Muscle of arm (tissue), 1 donor: ENCODE measurements at regions not wholly inside any gene's neighbourhood (a gene's known extent, or its start where the extent isn't known, plus 50 kb on each side); places are given as distances from the start of the nearest gene placed in this dataset.
"Not testable (repeated sequence)": the region's sequence is repeated elsewhere in the genome, so short reads cannot be mapped to it uniquely, and the experiment has no call there.

Experiments used
- DNase-seq: peaks from one replicate; pipeline ENCODE4 v3.0.0-alpha.2; 2013

DNA sequence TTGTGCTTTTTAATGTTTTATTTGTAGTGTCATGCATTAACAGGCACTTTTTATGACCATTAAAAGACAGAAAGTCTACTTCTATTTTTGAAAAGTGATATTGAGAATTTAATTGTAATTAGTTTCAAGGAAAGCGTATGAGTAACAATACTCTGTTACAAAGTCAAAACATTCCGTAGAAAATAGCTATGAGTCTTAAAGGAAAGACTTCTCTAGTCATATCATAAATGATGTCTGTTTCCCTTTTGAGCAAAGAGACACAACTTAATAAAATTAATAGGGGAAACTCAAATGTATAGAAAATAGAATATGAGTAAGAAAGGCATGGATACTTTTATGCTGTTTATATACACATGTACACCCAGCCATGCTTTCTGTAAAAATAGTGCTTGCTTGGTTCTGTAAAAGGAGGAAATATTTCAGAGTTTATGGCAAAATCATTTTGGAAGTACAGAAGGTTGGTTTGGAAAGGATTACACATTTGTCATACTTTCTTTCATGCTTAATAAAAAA, 107.8 kb upstream of the AHI1 start:
- no peak for DNase-seq

DNA sequence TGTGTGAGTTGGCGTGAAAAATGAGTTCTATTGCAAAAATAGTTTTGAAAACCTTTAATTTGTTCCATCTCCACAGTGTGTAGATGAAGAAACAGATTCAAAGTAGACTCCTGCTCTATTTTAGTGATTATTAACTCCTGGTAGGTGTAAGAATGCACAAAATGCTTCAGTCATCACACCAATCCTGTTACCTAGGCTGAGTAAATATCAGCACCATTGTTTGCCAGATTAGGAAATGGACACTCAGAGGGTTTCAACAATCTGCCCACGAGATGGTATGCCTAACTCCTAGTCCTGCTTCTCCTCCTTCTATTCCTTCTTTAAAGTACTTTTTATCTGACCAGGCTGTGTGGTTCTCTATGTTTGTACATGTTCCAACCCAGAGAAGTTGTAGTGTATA, 108.9 kb upstream of the AHI1 start:
- no peak for DNase-seq

DNA sequence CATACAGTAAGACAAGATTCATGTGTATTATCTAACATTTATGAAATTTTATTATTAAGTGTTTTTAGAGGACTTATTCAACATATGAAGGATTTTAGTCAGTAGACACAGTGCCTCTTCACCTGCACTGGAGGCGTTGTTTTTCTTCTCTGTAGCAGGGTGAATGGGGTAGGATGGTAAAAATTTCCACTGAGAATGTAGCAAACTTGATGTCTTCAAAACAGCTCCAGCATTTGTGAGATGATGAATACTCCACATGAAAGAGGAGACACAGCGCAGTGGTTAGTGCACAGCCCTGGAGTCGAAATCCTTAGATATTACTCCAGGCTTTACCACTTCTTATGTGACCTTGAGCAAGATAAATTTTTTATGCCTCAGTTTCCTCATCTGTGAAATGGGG, 110.5 kb upstream of the AHI1 start:
- DNase-seq: no peak

GRCh38 chr6:135610192-135610591, 112.7 kb upstream of the AHI1 start:
- DNase-seq: not testable (repeated sequence)

- DNase-seq: no peak
These were observed 119.1 kb upstream of the AHI1 start for GRCh38 chr6:135616655-135617054.

GRCh38 chr6:135617222-135617621, 119.7 kb upstream of the AHI1 start:
- DNase-seq: no peak

DNA sequence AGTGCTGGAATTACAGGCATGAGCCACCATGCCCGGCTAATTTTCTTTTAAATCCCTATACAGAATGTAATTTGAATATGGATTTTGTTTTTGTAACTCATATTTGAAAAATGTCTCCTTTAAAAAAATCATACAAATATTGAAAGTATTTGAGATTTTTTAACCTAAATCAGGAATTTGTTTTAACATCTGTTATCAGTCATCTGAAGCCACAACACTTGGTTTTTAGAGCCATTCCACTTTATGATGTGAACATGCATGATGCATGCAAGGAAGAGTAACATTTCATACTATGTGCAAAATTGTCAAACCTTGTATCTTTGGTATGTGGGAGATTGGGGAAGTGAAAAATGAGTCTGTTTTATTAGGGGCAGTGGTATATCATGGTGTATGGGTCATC, 124.5 kb upstream of the AHI1 start:
- DNase-seq: no peak

DNA sequence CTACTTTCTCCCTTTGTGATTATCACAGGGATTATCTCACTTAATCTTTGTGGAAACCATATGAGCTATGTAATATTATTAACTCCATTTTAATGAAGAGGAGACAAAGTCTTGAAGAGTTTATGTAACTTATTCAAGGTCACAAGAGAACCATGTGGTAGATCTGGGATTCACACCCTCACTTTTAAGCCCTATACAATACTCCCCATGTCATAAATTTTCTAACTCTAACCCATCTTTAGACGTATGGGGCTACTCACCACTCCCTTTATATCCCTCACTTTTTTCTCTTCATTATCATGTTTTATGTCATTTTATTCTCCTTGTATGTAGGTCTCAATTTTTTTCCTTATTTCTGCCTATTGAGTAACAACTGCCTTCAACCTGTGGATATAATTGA, 126.4 kb upstream of the AHI1 start:
- DNase-seq: no peak

GRCh38 chr6:135624402-135625295, 127.1 kb upstream of the AHI1 start:
- DNase-seq: no peak

- DNase-seq: not testable (repeated sequence)
These were observed 128.5 kb upstream of the AHI1 start for GRCh38 chr6:135626001-135626400.

- DNase-seq: no peak
These were observed 129.7 kb upstream of the AHI1 start for GRCh38 chr6:135627092-135627715.

DNA sequence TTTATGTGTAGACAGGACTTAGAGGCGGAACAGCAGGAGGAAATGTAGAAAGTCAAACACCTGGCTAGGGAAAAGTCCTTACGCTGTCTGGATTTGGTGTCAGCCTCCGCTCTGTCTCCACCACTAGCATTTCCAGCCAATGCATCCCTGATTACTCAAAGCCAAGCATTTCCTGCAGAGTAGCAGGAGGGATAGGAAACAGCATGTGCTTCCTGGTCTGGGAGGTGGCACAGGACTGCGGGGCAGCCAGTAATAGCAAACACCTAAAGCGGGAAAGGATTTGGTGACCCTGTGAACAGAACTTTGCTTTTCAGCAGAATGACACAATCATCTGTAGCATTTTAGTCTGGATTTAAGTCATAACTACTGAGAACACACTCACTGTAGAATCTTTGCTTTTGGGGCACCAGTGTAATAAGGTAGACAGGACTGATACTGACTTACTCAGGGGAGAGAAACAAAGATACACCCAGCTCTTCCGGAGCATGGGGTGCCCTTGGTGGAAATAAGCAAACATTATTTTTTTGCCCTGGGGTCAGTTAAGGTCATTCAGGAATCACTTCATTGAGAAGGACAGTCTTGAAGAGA, 133.3 kb upstream of the AHI1 start:
- no peak for DNase-seq

DNA sequence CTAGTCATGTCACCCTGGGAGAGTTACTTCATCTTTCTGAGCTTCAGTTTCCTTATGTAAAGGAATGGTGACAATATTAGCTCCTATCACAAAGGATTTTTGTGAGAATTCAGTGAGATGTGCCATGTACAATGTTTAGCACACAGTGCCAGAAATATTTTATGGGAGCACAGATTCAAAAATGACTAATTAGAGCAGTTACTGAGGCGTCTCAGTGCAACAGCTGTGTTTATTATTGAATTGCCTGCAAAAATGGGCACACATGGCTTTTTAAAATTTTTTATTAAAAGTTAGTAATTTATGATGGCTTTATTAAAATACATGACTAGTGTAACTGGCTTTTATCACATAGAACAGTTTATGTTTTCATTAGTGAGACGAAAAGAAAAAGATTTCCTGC, 134.3 kb upstream of the AHI1 start:
- DNase-seq: no peak

DNA sequence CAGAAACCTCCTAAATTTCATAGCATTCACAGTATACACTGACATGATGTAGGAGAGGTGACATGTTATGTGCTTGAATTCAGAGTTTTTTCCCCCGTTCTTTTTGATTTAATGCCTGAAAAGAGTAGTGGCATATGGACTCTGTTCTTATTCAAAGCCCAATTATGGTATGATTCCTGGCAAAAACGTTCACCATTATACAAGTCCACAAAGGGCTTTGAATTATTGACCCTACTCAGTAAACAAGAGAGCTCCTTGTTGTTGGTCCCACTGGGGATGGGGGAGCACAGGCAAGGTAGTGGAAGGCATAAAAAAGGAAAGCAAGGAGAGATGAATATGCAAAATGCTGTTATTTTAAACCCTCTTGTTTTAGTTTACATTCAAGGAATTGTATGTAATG, 136.0 kb upstream of the AHI1 start:
- DNase-seq: no peak

- DNase-seq: no peak
These were observed 140.2 kb upstream of the AHI1 start for GRCh38 chr6:135637701-135638100.

GRCh38 chr6:135638108-135638507, 140.6 kb upstream of the AHI1 start:
- DNase-seq: no peak

- no peak for DNase-seq
These were observed 142.5 kb upstream of the AHI1 start for GRCh38 chr6:135640048-135640447.

- DNase-seq: no peak
These were observed 143.0 kb upstream of the AHI1 start for GRCh38 chr6:135640449-135641111.

DNA sequence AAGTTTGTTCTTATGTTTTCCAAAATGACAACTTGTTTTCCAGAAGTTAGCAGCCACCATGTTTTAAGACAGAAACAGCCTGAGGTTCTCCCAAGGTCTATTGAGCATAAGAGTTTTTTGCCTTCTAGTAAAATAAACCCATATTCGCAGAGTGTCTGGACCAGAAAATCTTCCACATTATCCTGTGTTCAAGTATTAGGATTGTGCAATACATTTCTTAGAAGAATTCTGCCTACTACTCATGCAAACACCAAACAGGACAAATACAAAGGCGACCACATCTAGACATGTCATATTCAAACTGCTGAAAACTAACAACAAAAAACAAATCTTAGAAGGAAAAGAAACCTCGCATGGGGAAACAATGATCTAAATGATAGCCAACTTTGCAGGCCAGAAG, 145.4 kb upstream of the AHI1 start:
- no peak for DNase-seq

- DNase-seq: no peak
These were observed 146.9 kb upstream of the AHI1 start for GRCh38 chr6:135644394-135644793.

DNA sequence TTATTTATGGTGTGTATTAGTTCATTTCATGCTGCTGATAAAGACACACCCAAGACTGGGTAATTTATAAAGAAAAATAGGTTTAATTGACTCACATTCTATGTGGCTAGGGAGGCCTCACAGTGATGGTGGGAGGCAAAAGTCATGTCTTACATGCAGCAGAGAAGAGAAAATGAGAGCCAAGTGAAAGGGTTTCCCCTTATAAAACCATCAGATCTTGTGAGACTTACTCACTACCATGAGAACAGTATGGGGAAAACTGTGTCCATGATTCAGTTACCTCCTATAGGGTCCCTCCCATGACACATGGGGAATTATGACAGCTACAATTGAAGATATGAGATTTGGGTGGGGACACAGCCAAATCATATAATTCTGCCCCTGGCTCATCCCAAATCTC, 150.0 kb upstream of the AHI1 start:
- DNase-seq: no peak
